NCI-H226 (cell line): ENCODE measurements at regions not wholly inside any gene's neighbourhood (a gene's known extent, or its start where the extent isn't known, plus 50 kb on each side); places are given as distances from the start of the nearest gene placed in this dataset.

Source experiments
- DNase-seq: peaks from one replicate; pipeline ENCODE4 v3.0.0-alpha.2; 2015

DNA sequence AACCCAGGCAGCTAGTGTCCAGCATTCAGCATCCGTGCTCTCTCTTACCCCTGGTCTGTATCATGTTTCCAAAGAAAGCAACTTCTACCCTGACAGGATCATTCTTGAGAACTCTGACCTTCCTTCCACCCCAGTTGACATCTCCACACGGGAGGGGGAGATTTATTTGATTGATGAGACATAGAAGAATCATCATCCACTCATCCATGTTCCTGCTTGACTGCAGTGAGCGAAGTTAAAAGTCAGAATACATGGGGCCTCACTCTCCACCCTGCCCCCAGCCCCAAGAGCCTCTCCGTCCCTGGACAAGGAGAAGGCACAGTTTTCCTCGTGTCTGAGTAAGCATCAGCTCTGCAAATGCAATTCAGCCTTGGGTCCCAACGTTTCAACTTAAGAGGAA lies 356.0 kb upstream of the TNP1 start:
- no peak for DNase-seq

DNA sequence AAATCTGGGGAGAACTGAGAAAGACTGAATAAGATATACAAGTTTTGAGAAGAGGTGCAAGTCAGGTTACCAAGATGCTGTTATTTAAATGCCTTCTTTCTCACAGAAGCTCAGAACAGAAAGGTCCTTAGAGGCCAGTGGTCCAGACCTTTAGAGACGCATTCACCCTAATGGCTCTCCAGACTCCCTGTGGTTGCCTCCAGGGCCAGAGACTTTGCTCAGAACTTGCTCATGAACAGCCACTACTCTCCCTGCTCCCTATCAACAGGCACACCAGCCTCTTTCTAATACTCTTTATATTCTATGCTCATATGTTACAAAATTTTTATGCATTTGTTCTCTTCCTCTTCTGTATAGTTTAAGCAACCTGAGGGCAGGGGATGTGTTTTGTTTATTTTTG lies 349.0 kb upstream of the TNP1 start:
- DNase-seq: no peak

DNA sequence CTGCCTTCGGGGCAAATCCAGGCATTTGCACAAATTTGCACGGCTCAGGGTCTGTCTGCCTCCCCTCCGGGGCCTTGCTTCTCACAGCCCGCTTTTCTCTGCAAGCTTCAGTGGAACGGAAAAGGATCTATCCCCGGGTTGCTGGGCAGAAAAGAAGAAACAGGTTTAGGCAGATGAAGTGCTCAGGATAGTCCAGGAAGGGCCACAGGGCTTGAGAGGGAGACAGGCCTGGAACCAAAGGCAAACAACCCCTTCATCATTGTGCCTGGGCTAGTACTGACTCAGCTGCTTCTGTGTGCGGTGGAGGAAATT lies 347.8 kb upstream of the TNP1 start:
- no peak for DNase-seq

DNA sequence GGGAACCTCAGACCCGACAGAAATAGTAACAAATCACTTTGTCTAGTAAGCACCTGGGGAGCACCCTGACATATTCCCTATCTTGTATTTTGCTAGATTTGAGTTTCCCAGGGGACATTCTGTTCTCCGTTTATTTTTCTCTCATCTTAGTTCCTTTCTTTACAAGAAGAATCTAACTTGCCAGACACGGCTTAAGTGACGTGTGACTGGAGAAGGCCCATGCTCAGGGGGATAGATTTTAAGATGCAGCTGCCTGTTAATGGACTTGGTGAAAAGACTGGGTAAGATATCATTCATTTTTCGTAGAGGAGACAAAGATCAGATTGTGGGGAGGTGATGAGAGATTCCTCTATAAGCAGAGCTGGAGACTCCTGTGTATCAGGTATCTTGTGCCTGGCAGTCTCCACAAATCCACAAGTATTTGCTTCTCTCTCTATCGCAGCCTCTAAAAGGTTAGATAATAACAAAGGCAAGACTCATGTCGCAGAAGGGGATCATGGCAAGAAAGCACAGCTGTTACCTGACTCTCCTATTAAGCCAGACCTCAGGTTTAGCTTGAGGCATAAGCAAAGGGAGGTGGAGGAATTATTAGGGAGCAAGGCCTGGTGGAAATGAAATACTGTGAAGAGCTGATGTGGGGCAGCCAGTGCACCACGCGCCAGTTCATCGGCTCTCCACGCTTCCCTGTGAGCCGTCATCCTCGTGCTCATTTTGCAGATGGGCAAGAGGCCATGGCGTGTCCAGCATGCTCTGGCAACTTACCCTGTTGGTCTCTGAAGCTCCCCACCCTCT lies 347.2 kb upstream of the TNP1 start:
- no peak for DNase-seq

DNA sequence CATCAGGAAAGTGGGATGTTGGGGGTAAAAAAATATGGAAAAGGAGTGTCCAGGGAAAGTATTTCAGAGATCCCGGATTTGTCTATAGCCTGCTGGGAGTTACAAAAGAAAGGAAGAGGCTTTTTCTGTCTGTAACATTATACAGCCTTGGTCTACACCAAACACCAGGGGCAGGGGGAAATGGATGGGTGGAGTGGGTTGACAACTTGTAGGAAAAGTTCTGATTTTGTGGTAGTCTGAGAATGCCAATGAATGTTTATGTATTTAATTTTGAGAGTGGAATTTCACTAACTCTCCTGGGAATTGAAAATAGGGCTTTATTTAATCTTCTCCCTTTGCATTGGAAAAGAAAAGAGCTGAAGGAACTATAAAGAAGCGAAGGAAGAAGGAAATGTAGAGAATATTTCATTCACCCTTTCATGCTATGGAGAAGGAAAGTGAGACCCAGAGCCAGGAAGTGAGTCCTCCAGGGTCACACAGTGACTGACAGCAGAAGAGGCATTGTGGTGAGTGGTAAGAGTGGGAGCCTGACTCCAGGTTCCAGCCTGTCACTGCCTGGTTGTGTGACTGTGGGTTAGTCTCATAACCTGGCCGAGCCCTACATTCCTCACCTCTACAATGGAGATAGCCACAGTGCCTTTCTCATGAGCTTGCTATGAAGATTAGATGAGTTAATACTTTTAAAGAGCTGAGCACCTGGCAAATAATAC lies 346.3 kb upstream of the TNP1 start:
- no peak for DNase-seq

DNA sequence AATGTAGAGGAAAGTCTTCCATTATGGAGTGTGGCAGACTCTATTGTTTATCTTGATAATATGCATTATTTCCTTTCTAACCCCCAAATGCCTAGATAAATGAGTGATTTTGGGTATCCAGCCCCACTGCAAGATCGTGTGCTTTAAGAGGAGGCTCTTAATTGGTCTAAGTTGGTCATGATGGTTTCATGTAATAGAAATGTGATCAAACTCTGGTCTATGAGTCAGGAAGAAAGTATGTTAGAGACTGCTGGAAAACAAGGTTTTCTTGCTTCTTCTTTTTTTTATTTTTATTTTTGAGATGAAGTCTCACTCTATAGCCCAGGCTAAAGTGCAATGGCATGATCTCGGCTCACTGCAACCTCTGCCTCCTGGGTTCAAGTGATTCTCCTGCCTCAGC lies 344.5 kb upstream of the TNP1 start:
- DNase-seq: no peak

DNA sequence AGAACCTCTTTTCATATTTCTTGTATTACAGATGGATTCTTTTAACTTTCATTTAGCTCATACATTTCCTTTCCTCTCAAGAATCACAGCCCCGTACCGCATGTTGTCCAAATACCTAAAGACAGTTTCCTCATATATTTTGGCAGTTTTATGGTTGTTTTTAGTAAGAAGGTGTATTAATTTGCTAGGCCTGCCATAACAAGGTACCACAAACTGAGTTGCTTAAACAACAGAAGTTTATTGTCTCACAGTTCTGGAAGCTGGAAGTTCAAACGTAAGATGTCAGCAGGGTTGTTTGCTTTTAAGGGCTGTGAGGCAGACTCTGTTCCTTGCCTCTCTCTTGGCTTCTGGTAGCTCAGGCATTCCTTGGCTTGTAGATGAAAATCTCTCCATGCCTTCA lies 343.2 kb upstream of the TNP1 start:
- DNase-seq: no peak

DNA sequence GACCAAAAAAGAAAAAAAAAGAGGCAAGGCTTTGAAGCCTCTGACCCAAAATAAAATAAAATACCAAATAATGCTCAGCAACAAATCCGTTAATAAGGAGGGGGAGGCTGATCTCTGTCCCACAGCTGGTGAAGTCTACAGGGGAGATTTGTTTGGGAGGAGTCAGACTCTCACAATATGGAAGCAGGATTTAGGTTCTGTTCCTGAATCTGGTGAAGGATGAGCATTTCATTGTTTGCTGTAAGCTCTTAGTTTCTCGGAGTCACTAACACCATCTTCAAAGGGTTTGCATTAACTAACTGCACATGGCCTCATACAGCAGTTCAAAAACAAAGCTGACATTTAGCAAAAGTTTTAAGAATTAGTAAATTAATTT lies 339.4 kb upstream of the TNP1 start:
- no peak for DNase-seq

DNA sequence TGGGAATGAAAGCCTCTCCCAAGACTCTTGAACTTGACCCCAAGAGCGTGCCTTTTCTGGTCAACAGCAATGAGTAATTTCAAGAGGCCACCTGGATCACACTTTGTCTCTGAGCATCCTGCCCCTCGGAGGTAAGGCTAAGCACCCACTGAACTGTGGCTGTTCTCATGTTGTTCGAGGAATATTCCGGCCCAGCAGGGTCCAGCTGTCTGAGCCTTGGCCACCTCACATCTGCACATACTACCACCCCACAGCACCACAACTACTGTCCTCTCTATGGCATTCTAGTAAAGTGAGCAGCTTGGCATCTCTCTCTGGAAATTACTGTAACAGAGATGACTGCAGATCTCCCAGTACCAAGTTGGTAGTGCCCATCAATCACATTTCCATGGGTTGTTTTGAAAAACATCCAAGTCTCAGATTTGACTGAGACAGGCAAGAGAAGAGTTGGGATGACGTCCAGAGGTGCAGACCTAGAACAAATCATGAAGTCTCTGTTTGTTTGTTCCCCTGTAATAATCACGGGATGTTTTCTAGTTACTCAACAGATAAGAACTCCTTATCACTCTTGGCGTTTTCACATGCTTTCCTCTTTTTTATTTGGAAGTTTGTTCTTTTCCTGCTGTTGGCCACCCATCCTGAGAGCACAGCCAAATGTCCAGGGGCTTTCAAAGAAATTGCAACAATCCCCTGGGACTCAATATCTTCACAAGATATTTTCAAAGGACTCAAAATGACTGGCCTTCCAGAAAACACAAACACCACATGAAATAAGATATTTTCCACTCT lies 336.0 kb upstream of the TNP1 start:
- no peak for DNase-seq

DNA sequence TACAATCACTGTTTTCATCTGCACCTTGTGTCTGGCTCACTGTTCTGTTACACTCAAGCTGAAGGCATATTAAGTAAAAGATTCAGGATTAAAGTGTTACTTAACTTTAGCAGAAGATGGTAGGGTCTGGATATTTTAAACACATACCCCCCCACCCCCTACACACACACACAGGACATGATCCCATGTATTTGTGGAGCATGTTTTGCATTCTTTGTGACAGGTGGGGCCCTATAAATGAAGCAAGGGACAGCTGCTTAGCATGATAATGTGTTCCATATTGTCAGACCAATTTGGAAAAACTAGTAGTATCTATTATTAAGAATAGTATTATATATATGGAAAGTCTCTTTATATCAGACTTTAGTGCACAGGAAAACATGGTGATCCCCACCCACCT lies 335.2 kb upstream of the TNP1 start:
- DNase-seq: no peak

DNA sequence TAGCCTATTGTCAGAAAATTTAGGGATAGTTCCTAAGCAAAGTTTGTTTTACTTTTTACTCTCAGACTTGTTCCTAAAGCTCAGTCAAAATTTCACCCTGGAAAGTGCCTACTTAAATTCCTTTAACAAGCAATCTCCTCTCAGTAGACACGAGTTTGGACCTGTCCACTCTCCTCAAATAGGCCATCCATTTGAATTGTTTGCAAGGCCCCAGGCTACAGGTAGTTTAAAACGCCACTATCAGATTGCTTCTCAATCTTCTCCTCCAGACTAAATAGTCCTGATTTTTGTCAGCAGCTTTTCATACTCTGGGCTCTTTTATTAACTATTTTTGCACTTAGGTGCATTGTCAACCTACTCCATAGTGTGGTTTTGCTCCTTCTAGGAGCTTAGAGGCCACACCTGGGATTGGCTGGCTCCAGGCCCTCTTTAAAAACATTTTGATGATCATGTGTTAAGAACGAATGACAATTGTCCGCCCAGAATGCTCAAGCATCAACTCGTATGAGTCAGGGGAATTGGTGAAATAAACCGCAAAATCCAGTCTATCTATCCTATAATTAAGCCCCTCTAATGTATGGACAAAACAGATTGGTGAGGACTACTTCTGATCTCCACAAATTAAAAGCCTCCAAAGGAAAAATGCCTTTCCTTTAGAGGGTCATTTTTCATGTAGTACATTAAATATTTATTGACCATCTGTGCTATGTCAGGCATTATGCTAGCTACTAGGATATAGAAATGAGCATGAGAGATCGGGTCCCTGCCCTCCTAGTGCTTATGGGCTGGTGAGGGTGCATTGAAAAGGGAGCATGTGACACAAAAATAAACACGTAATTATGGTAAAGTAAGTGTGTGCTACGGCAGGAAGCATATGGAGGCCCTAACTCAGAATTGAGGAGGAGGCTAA lies 333.8 kb upstream of the TNP1 start:
- no peak for DNase-seq

DNA sequence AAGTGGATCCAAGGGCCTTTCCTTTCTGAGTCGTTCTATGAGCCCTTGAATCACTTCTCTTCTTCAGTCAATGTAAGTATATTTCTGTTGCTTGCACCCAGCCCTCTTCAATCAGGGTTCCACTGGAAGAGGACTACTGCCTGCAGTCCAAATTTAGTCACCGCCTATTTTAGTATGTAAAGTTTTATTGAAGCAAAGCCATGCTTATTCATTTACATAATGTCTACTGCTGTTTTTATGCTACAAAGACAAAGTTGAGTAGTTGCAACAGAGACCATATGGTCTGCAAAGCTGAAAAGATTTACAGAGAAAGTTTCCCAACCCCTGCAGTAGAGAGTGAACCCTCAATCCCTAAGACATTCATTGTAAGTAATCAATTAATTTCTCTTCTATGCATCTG lies 332.5 kb upstream of the TNP1 start:
- DNase-seq: no peak

DNA sequence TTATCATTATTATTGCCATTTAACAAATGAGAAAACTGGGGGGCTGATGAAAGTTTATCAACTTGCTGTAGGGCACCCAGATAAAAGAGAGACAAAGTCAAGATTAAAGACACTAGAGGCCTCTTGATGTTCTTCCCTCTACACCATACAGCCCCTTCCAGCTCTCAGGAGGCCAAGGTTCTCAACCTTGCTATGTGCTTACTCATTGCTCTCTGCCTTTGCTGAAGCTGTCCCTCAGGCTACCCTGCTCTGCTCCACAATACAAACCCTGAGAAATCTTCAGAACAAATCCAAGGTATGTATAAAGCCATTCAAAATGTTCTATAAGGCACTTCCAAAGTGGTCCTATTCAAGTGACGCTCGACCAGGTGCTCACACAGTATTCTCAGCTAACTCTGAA lies 329.9 kb upstream of the TNP1 start:
- no peak for DNase-seq

DNA sequence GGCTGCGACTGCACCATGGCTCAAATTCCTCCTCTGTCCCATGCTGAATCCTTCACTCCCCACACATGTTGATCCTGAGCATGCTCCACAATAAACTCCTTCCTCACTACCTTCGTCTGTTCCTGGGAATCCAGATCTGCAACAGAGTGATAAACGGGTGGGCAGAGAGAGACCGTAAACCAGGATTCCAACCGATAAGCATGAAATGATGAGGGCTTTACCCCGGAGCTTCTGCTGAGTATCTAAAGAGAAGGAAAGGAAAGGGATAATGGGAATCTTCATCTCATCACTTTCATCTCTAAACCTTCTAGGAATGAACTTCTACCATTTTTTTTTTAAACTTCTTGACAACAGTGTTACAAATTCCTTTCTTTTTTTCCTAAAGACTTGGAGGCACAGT lies 329.3 kb upstream of the TNP1 start:
- DNase-seq: no peak

DNA sequence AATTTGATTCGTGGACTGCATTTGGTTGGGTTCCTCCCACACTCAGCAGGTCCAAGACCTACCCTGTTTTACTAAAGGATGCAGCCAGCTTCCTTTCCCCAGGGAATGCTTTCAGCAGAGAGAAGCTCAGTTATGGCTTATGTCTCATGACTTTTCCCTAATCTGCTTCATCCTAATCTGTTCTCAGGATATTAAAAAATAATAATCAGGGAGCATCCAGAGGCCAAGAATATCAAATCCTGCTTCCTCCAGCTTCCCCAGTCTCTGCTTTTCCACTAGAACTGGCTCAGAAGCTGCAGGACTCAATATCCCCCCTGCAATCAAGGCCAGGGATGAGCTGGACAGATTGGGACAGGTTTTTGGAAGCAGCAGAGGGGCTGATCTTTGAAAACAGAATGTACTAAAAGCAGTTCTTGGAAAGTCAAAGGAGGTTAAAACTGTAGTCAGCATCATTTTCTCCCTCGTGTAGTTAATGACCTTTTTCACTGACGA lies 326.9 kb upstream of the TNP1 start:
- no peak for DNase-seq

DNA sequence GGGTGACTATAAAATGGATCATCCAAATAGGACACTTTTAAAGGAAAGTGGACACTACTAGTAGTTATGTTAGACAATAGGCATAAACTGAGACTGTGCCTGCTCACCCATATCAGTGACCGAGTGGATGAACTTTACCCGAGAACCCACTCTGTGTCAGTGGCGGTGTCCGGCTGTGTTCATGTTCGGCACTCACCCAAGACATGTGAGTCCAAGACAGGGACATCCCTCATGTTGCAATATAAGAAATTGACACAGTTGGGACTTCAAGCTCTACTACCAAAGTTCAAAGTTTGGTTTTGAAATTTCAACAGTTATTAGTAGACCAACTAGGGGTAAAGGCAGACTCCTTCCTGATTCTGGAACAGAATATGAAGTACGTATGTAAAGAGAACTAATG lies 326.3 kb upstream of the TNP1 start:
- no peak for DNase-seq

DNA sequence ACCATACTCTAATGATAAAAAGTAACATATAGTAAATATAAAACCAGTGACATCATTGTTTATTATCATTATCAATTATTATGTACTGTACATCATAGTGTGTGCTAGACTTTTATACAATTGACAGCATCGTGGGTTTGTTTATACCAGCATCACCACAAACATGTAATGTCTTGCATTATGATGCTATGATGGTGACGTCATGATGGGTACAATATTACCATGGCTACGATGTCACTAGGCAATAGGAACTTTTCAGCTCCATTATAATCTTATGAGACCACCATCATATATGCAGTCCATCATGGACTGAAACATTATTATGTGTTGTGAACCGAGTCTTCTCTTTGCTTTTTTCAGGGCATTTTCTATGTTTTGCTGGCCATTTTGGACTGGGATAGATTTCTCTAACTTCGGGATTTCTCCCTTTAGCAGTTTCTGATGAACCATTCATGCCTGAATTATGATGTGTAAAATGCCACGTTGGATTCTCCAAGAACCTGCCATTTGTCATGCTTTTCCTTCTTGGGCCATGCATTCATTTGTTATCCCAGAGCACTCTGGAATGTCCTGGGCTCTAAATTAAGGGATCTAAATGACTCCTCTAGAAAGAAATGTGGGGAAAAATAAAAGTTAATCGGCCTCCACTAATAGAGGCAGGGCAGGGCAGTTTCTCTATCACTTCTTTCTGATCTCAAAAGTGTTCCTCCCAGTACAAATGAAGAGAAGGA lies 325.6 kb upstream of the TNP1 start:
- no peak for DNase-seq

DNA sequence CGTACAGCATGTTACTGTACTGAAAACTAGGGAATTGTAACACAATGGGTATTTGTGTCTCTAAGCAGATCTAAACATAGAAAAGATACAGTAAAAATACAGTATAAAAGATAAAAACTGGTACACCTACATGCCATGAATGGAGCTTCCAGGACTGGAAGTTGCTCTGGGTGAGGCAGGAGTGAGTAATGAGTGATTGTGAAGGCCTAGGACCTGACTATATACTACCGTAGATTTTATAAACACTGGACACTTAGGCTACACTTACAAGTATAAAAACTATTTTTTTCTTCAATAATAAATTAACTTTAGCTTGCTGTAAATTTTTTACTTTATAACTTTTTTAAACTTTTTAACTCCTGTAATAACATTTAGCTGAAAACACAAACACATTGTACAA lies 324.4 kb upstream of the TNP1 start:
- no peak for DNase-seq

DNA sequence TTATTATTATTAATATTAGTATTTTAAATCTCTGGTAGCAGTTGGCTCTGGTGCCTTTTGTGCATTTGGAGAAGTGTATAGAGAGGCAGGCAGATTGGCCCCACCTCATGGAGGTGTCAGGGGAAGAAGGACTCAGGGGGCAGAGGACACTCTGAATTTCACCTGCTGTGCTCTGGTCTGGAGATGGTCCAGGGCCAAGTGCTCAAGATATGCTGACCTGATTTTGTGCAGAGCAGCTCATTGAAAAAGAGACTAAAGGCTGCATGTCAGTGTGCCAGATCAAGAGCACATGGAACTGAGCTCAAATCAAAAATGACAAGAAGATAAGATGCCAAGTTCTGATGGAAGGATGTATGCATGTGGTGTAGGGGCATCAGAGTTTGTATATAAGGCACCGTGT lies 323.6 kb upstream of the TNP1 start:
- DNase-seq: no peak

DNA sequence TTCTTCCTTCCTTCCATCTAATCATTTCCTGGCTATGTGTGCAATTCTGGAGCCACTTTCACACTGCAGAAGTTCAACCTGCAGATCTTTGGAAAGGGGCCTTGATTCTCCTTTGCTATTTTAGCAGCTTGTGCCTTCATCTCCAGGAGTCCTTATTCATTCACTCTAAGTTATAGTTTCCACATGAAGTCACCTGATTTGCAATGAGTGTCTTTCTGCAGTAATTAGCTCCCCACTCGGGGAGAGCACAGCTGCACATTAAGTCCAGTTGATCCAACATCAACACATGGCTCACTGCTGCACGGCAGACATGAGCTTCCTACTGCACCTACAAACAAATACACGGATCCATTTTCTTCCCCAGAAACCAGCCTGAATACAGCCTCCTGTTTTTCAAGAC lies 323.1 kb upstream of the TNP1 start:
- no peak for DNase-seq

DNA sequence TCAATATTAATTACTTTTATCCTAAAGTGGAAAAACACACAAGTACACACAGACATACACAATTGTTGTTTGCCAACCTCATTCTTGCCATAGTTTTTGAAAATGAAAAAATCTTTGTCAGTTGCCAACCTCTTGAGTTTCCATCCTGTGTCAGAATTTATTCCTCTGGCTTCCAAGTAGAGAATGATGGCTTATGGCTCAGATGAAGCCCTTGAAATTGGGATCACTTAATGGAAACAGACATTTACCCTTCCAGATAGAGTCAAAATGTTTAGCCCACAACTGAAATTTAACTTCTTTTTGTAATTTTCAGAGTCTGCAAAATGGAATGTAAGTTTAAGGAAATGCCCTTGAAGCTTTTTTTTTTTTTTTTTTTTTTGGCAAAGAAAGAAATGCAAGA lies 321.6 kb upstream of the TNP1 start:
- DNase-seq: no peak

DNA sequence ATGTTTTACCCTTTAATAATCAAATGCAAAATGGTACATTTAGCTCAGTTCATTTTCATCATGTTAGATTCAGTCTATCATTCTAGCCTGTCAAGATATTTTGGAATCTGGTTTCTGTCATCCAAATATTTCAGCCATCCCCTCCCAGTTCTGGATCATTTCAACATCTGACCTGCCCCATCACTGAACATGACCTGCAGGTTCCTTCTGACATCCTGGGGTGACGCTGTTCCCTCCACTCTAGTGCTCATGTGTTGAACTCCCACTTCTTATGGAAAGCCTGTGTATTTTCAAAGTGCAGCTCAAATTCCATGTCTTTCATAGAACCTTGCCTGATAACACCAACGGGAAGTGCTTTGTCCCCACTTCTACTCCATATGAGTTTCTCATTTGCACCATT lies 320.0 kb upstream of the TNP1 start:
- no peak for DNase-seq
